ENCODE measurements at regions not wholly inside any gene's neighbourhood (a gene's known extent, or its start where the extent isn't known, plus 50 kb on each side); places are given as distances from the start of the nearest gene placed in this dataset.
"Not testable (repeated sequence)": the region's sequence is repeated elsewhere in the genome, so short reads cannot be mapped to it uniquely, and the experiment has no call there.

- no peak for ATAC-seq
- H3K36me3 Mint-ChIP-seq (ENCODE audit: low read depth): no peaks in the 10 kb centered on the region
- no peak for DNase-seq
- no peaks in the 10 kb centered on the region for H3K4me1 Mint-ChIP-seq
- no peak overlapping the region for H3K27ac Mint-ChIP-seq
- intact Hi-C loops (cut with DNase I, micrococcal nuclease): no loop called here
- no peaks in the 10 kb centered on the region for H3K9me3 Mint-ChIP-seq (ENCODE audit: low read depth)
- no peak overlapping the region for H3K4me3 Mint-ChIP-seq
- POLR2A ChIA-PET: no interaction called here
- peaks cover 6% of the 10 kb centered on the region for H3K27me3 Mint-ChIP-seq
- CTCF ChIA-PET: no interaction called here
Measured at GRCh38 chr10:16119445-16119844, 259.1 kb upstream of the MINDY3 start.

GRCh38 chr10:16120563-16120962 is 260.3 kb upstream of the MINDY3 start:
- DNase-seq: no peak
- CTCF ChIA-PET: interaction anchor here (1.3 to 1.7 kb wide), 2 partner anchors 13 to 25 kb away, joined by 3 to 4 read pairs; no protein-coding TSS in a partner anchor
- H3K4me1 Mint-ChIP-seq: no peaks in the 10 kb centered on the region
- H3K36me3 Mint-ChIP-seq (ENCODE audit: low read depth): no peaks in the 10 kb centered on the region
- intact Hi-C loops (cut with DNase I, micrococcal nuclease): no loop called here
- POLR2A ChIA-PET: no interaction called here
- H3K9me3 Mint-ChIP-seq (ENCODE audit: low read depth): no peaks in the 10 kb centered on the region
- no peak overlapping the region for H3K4me3 Mint-ChIP-seq
- H3K27me3 Mint-ChIP-seq: peaks cover 6% of the 10 kb centered on the region
- no peak overlapping the region for H3K27ac Mint-ChIP-seq
- ATAC-seq: no peak

DNA sequence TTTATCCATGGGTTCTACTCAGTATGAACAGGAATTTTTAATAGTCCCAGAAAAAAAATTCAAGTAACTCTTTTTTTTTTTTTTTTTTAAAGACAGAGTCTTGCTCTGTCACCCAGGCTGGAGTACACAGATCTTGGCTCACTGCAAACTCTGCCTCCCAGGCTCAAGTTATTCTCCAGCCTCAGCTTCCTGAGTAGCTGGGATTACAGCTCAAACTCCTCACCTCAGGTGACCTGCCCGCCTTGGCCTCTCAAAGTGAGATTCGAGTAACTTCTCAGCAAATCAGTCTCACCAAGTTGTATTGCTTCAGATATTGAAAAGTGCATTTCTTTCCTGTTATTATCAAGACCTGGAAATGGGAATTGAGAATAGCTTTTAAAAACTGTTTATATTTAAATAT is 281.2 kb upstream of the MINDY3 start:
- Mint-ChIP-seq H3K36me3 (ENCODE audit: low read depth) (no peaks in the 10 kb centered on the region), H3K27me3 (peaks cover 4% of the 10 kb centered on the region), H3K4me3 (no peak overlapping the region), H3K27ac (no peak overlapping the region), H3K9me3 (ENCODE audit: low read depth) (peaks cover 3% of the 10 kb centered on the region), H3K4me1 (no peaks in the 10 kb centered on the region)
- POLR2A ChIA-PET: no interaction called here
- DNase-seq (no peak), ATAC-seq (no peak)
- intact Hi-C loops (cut with DNase I, micrococcal nuclease): no loop called here
- CTCF ChIA-PET: interaction anchor here (0.7 kb wide), 1 partner anchor 9 kb away, joined by 3 read pairs; no protein-coding TSS in a partner anchor

DNA sequence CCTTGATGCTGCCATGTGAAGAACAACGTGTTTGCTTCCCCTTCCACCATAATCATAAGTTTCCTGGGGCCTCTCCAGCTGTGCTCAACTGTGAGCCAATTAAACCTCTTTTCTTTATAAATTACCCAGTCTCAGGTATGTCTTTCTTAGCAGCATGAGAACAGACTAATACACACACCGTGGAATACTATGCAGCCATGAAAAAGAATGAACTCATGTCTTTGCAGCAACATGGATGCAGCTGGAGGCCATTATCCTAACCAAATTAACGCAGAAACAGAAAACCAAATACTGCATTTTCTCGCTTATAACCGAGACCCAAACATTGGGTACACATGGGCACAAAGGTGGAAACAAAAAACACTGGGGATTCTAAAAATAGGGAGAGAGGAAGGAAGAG is 286.7 kb upstream of the MINDY3 start:
- ChIA-PET POLR2A (no interaction called here), CTCF (interaction anchor here (0.5 kb wide), 1 partner anchor 44 kb away, joined by 3 read pairs; no protein-coding TSS in a partner anchor)
- Mint-ChIP-seq H3K36me3 (ENCODE audit: low read depth) (no peaks in the 10 kb centered on the region), H3K4me3 (no peak overlapping the region), H3K4me1 (no peaks in the 10 kb centered on the region), H3K27me3 (peaks cover 2% of the 10 kb centered on the region), H3K9me3 (ENCODE audit: low read depth) (peaks cover 3% of the 10 kb centered on the region), H3K27ac (no peak overlapping the region)
- intact Hi-C loops (cut with DNase I, micrococcal nuclease): no loop called here
- ATAC-seq (no peak), DNase-seq (no peak)

GRCh38 chr10:16155834-16156233 is 281.0 kb upstream of the PTER start:
- Mint-ChIP-seq H3K9me3 (ENCODE audit: low read depth) (peaks cover 1% of the 10 kb centered on the region), H3K27me3 (no peaks in the 10 kb centered on the region), H3K4me3 (no peak overlapping the region), H3K27ac (no peak overlapping the region), H3K36me3 (ENCODE audit: low read depth) (no peaks in the 10 kb centered on the region), H3K4me1 (no peaks in the 10 kb centered on the region)
- DNase-seq (no peak), ATAC-seq (no peak)
- ChIA-PET POLR2A (no interaction called here), CTCF (no interaction called here)
- intact Hi-C loops (cut with DNase I, micrococcal nuclease): no loop called here

- intact Hi-C loops (cut with DNase I, micrococcal nuclease): no loop called here
- H3K4me3 Mint-ChIP-seq: no peak overlapping the region
- H3K27ac Mint-ChIP-seq: no peak overlapping the region
- H3K4me1 Mint-ChIP-seq: no peaks in the 10 kb centered on the region
- ChIA-PET POLR2A (no interaction called here), CTCF (no interaction called here)
- DNase-seq: no peak
- no peak for ATAC-seq
- no peaks in the 10 kb centered on the region for H3K27me3 Mint-ChIP-seq
- peaks cover 1% of the 10 kb centered on the region for H3K9me3 Mint-ChIP-seq (ENCODE audit: low read depth)
- H3K36me3 Mint-ChIP-seq (ENCODE audit: low read depth): no peaks in the 10 kb centered on the region
Measured at GRCh38 chr10:16156681-16157080, 280.1 kb upstream of the PTER start.

DNA sequence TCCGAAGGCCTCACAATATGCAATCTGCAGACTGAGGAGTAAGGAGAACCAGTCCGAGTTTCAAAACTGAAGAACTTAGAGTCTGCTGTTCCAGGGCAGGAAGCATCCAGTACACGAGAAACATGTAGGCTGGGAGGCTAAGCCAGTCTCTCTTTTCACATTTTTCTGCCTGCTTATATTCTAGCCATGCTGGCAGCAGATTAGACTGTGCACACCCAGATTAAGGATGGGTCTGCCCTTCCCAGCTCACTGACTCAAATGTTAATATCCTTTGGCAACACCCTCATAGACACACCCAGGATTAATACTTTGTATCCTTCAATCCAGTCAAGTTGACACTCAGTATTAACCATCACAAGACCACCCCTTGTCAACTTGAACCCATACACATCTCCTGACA is 271.7 kb upstream of the PTER start:
- H3K4me3 Mint-ChIP-seq; ATAC-seq; H3K36me3 Mint-ChIP-seq (ENCODE audit: low read depth); H3K4me1 Mint-ChIP-seq; DNase-seq; intact Hi-C loops (cut with DNase I, micrococcal nuclease); CTCF ChIA-PET; POLR2A ChIA-PET; H3K27me3 Mint-ChIP-seq; H3K27ac Mint-ChIP-seq: not testable (repeated sequence)
- peaks cover 19% of the 10 kb centered on the region for H3K9me3 Mint-ChIP-seq (ENCODE audit: low read depth)

DNA sequence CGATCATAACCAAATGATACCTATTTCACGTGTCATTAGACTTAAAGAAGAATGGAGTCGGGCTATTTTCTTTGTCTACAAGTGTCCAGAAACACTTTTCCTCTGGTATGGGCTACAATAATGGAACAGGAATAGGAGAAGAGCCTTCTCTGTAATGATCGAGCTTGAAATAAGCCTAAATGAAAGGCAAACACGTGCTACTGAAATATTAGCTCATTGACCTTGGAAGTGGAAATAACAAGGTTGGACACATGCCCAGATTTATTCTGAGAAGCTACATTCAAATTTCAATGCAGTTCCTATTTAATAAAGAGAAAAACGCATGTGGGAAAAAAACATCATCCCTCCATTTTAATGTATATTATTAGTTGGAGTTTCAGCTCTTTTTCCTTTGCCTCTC is 254.7 kb upstream of the PTER start:
- intact Hi-C loops (cut with DNase I, micrococcal nuclease): loop anchor here in 1 of 2 experiments (10.0 kb wide), 1 partner anchor 593 kb away; no protein-coding TSS in a partner anchor
- no peaks in the 10 kb centered on the region for H3K9me3 Mint-ChIP-seq (ENCODE audit: low read depth)
- no peak overlapping the region for H3K27ac Mint-ChIP-seq
- ChIA-PET CTCF (no interaction called here), POLR2A (no interaction called here)
- no peaks in the 10 kb centered on the region for H3K27me3 Mint-ChIP-seq
- H3K4me3 Mint-ChIP-seq: no peak overlapping the region
- H3K36me3 Mint-ChIP-seq (ENCODE audit: low read depth): no peaks in the 10 kb centered on the region
- DNase-seq (no peak), ATAC-seq (no peak)
- no peaks in the 10 kb centered on the region for H3K4me1 Mint-ChIP-seq

DNA sequence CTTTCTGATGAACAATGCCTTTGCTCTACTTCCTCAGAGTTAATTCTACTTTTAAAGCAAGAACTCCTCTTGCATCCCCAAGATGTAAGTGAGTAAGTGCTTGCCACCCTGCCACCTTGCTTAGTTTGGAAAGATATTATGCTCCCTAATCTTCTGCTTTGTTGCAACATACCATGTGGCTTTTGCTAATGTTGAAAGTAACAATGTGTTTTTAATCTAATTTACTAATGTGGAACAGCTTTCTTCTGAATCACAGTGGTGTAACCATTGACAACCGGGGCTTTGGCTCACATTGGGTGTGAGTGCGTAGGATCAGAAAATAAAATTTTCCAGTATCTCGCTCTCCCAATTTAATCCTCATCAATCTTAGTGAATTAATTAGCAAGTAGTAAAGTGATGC is 254.1 kb upstream of the PTER start:
- ATAC-seq: no peak

GRCh38 chr10:16184096-16184597 is 252.7 kb upstream of the PTER start:
- DNase-seq (no peak), ATAC-seq (no peak)
- intact Hi-C loops (cut with DNase I, micrococcal nuclease): loop anchor here in 1 of 2 experiments (10.0 kb wide), 1 partner anchor 591 kb away; no protein-coding TSS in a partner anchor
- Mint-ChIP-seq H3K4me3 (no peak overlapping the region), H3K9me3 (ENCODE audit: low read depth) (no peaks in the 10 kb centered on the region), H3K27ac (no peak overlapping the region), H3K4me1 (no peaks in the 10 kb centered on the region), H3K27me3 (no peaks in the 10 kb centered on the region), H3K36me3 (ENCODE audit: low read depth) (no peaks in the 10 kb centered on the region)
- CTCF ChIA-PET: no interaction called here
- POLR2A ChIA-PET: no interaction called here

More for the DNA sequence above, 254.1 kb upstream of the PTER start:
- Mint-ChIP-seq H3K27me3 (no peaks in the 10 kb centered on the region), H3K4me3 (no peak overlapping the region), H3K27ac (no peak overlapping the region), H3K9me3 (ENCODE audit: low read depth) (no peaks in the 10 kb centered on the region), H3K36me3 (ENCODE audit: low read depth) (no peaks in the 10 kb centered on the region), H3K4me1 (no peaks in the 10 kb centered on the region)
- DNase-seq: no peak
- CTCF ChIA-PET: no interaction called here
- POLR2A ChIA-PET: no interaction called here
- intact Hi-C loops (cut with DNase I, micrococcal nuclease): loop anchor here in 1 of 2 experiments (10.0 kb wide), 1 partner anchor 592 kb away; no protein-coding TSS in a partner anchor

GRCh38 chr10:16184906-16185305 is 251.9 kb upstream of the PTER start:
- ATAC-seq: no peak
- DNase-seq: no peak
- Mint-ChIP-seq H3K4me1 (no peaks in the 10 kb centered on the region), H3K36me3 (ENCODE audit: low read depth) (no peaks in the 10 kb centered on the region), H3K27me3 (no peaks in the 10 kb centered on the region), H3K4me3 (no peak overlapping the region), H3K9me3 (ENCODE audit: low read depth) (no peaks in the 10 kb centered on the region), H3K27ac (no peak overlapping the region)
- POLR2A ChIA-PET: no interaction called here
- CTCF ChIA-PET: no interaction called here
- intact Hi-C loops (cut with DNase I, micrococcal nuclease): loop anchor here in 1 of 2 experiments (10.0 kb wide), 1 partner anchor 590 kb away; no protein-coding TSS in a partner anchor

- POLR2A ChIA-PET: no interaction called here
- H3K27me3 Mint-ChIP-seq: peaks cover 2% of the 10 kb centered on the region
Measured at GRCh38 chr10:16186564-16186963, 250.2 kb upstream of the PTER start.

More at GRCh38 chr10:16186564-16186963, 250.2 kb upstream of the PTER start:
- DNase-seq: no peak
- no peak overlapping the region for H3K27ac Mint-ChIP-seq
- no peak overlapping the region for H3K4me3 Mint-ChIP-seq
- ATAC-seq: no peak
- H3K36me3 Mint-ChIP-seq (ENCODE audit: low read depth): no peaks in the 10 kb centered on the region
- no peaks in the 10 kb centered on the region for H3K9me3 Mint-ChIP-seq (ENCODE audit: low read depth)
- H3K4me1 Mint-ChIP-seq: no peaks in the 10 kb centered on the region
- intact Hi-C loops (cut with DNase I, micrococcal nuclease): loop anchor here in 1 of 2 experiments (10.0 kb wide), 1 partner anchor 588 kb away; no protein-coding TSS in a partner anchor
- CTCF ChIA-PET: no interaction called here
